ENCODE measurements at regions not wholly inside any gene's neighbourhood (a gene's known extent, or its start where the extent isn't known, plus 50 kb on each side); places are given as distances from the start of the nearest gene placed in this dataset.

DNA sequence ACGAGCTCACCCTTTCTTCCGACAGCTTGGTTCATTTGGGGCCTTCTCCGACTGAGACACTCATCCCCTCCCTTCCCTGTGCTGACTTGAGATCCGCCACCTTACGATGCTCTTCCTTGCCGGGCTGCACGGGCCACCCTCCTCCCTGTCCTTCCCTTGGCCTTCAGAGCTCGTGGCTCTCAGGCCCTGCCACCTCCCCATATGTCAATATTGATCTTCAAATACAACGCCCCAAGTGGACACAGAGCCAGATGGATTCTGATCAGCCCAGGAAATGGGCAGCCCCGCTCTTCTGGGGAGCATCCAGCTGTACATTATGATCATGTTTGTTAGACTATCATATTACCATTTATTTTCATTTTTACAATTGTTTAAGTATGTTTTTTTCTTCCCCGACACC is 812.8 kb downstream of the TBC1D22A start:
- TF ChIP-seq, protein P1, sequence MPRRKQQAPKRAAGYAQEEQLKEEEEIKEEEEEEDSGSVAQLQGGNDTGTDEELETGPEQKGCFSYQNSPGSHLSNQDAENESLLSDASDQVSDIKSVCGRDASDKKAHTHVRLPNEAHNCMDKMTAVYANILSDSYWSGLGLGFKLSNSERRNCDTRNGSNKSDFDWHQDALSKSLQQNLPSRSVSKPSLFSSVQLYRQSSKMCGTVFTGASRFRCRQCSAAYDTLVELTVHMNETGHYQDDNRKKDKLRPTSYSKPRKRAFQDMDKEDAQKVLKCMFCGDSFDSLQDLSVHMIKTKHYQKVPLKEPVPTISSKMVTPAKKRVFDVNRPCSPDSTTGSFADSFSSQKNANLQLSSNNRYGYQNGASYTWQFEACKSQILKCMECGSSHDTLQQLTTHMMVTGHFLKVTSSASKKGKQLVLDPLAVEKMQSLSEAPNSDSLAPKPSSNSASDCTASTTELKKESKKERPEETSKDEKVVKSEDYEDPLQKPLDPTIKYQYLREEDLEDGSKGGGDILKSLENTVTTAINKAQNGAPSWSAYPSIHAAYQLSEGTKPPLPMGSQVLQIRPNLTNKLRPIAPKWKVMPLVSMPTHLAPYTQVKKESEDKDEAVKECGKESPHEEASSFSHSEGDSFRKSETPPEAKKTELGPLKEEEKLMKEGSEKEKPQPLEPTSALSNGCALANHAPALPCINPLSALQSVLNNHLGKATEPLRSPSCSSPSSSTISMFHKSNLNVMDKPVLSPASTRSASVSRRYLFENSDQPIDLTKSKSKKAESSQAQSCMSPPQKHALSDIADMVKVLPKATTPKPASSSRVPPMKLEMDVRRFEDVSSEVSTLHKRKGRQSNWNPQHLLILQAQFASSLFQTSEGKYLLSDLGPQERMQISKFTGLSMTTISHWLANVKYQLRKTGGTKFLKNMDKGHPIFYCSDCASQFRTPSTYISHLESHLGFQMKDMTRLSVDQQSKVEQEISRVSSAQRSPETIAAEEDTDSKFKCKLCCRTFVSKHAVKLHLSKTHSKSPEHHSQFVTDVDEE (CRISPR knock-in tag; IDR thresholded peaks at IDR 0.05) = no peak
- TF ChIP-seq CREB5 (CRISPR knock-in tag; IDR thresholded peaks at IDR 0.05; ENCODE audit: low read depth) (no peak), TOX (CRISPR knock-in tag; IDR thresholded peaks at IDR 0.05; ENCODE audit: borderline replicate concordance) (no peak), PPARA (CRISPR knock-in tag; IDR thresholded peaks at IDR 0.05; ENCODE audit: borderline replicate concordance) (no peak), ZNF8 (CRISPR knock-in tag; IDR thresholded peaks at IDR 0.05) (no peak), GLIS3 (CRISPR knock-in tag; IDR thresholded peaks at IDR 0.05) (no peak), SNAI2 (CRISPR knock-in tag; IDR thresholded peaks at IDR 0.05) (no peak), OSR1 (CRISPR knock-in tag; IDR thresholded peaks at IDR 0.05) (no peak), ISL1 (CRISPR knock-in tag; IDR thresholded peaks at IDR 0.05) (no peak), ARNTL (CRISPR knock-in tag; IDR thresholded peaks at IDR 0.05; ENCODE audit: borderline replicate concordance, low read depth) (no peak), ZFP3 (CRISPR knock-in tag; IDR thresholded peaks at IDR 0.05) (no peak), POU6F1 (CRISPR knock-in tag; IDR thresholded peaks at IDR 0.05; ENCODE audit: borderline replicate concordance, low read depth) (no peak), RARB (CRISPR knock-in tag; IDR thresholded peaks at IDR 0.05) (no peak)
- TF ChIP-seq, protein P2, sequence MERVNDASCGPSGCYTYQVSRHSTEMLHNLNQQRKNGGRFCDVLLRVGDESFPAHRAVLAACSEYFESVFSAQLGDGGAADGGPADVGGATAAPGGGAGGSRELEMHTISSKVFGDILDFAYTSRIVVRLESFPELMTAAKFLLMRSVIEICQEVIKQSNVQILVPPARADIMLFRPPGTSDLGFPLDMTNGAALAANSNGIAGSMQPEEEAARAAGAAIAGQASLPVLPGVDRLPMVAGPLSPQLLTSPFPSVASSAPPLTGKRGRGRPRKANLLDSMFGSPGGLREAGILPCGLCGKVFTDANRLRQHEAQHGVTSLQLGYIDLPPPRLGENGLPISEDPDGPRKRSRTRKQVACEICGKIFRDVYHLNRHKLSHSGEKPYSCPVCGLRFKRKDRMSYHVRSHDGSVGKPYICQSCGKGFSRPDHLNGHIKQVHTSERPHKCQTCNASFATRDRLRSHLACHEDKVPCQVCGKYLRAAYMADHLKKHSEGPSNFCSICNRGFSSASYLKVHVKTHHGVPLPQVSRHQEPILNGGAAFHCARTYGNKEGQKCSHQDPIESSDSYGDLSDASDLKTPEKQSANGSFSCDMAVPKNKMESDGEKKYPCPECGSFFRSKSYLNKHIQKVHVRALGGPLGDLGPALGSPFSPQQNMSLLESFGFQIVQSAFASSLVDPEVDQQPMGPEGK (CRISPR knock-in tag; IDR thresholded peaks at IDR 0.05; ENCODE audit: borderline replicate concordance) = no peak
- ATAC-seq = no peak

GRCh38 chr22:47574556-47574955 is 812.1 kb downstream of the TBC1D22A start:
- ATAC-seq = no peak
- TF ChIP-seq GLIS3 (CRISPR knock-in tag; IDR thresholded peaks at IDR 0.05) (no peak), OSR1 (CRISPR knock-in tag; IDR thresholded peaks at IDR 0.05) (no peak), BACH2 (CRISPR knock-in tag; IDR thresholded peaks at IDR 0.05; ENCODE audit: borderline replicate concordance) (no peak), ZFP3 (CRISPR knock-in tag; IDR thresholded peaks at IDR 0.05) (no peak)
- TF ChIP-seq, protein P2 (CRISPR knock-in tag; IDR thresholded peaks at IDR 0.05; ENCODE audit: borderline replicate concordance) = no peak

DNA sequence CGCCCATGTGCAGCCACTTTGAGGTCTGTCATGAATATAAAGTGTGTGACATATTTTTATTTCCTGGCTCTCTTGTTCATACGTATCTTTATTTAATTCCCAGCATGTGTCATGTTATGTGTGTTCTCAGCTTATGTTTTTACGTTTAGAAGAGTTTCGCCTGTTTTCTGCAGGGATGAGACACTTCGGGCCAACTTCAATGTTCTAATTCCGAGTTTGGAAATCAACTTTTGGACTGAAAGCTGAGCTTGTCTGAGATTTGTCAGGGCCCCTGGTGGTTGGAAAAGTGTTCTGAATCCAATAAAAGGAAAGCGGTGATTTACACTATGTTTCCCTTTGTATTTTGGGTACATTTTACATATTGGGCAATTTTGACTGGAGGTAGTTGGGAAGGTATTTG is 810.7 kb downstream of the TBC1D22A start:
- no peak for ATAC-seq
- no peak for TF ChIP-seq ARNTL (CRISPR knock-in tag; IDR thresholded peaks at IDR 0.05; ENCODE audit: borderline replicate concordance, low read depth)
- TF ChIP-seq ZNF565 (CRISPR knock-in tag; conservative IDR thresholded peaks at IDR 0.05; ENCODE audit: low read depth) = no peak
- no peak for TF ChIP-seq RARB (CRISPR knock-in tag; IDR thresholded peaks at IDR 0.05)
- no peak for TF ChIP-seq SNAI2 (CRISPR knock-in tag; IDR thresholded peaks at IDR 0.05)
- TF ChIP-seq ESRRG (CRISPR knock-in tag; IDR thresholded peaks at IDR 0.05) = no peak

GRCh38 chr22:47572443-47572842 is 810.0 kb downstream of the TBC1D22A start:
- no peak for ATAC-seq
- TF ChIP-seq TCF4 (CRISPR knock-in tag; IDR thresholded peaks at IDR 0.05; ENCODE audit: borderline replicate concordance) (no peak), ZNF8 (CRISPR knock-in tag; IDR thresholded peaks at IDR 0.05) (no peak), ARNTL (CRISPR knock-in tag; IDR thresholded peaks at IDR 0.05; ENCODE audit: borderline replicate concordance, low read depth) (no peak), SNAI2 (CRISPR knock-in tag; IDR thresholded peaks at IDR 0.05) (no peak), ZNF565 (CRISPR knock-in tag; conservative IDR thresholded peaks at IDR 0.05; ENCODE audit: low read depth) (no peak), GLIS3 (CRISPR knock-in tag; IDR thresholded peaks at IDR 0.05) (no peak), ESRRG (CRISPR knock-in tag; IDR thresholded peaks at IDR 0.05) (no peak)
- TF ChIP-seq, protein P1 (CRISPR knock-in tag; IDR thresholded peaks at IDR 0.05) = no peak
- TF ChIP-seq, protein P2 (CRISPR knock-in tag; IDR thresholded peaks at IDR 0.05; ENCODE audit: borderline replicate concordance) = no peak

Measured in SK-N-SH treated with all-trans-retinoic acid at 6 μM for 48 hours (cell line).